B cell (primary cell): ENCODE measurements at regions not wholly inside any gene's neighbourhood (a gene's known extent, or its start where the extent isn't known, plus 50 kb on each side); places are given as distances from the start of the nearest gene placed in this dataset.

Experiments
- ATAC-seq: fragments of 200-7000 bp; cut with Tn5 transposase; one replicate; pipeline ENCODE4 v1.10.0; 2021; ENCODE audit warnings: low read depth, mild to moderate bottlenecking, moderate number of reproducible peaks, moderate library complexity
- CTCF ChIA-PET: fragments of 350-600 bp; sonication (Branson Sonifier 250); formaldehyde crosslinking; loops from one replicate; lab custom pipeline; 2021; ENCODE audit warnings: antibody characterized with exemption, inconsistent platforms; lab: Charles Lee
- POLR2A ChIA-PET: fragments of 350-600 bp; sonication (Branson Sonifier 250); formaldehyde crosslinking; loops from one replicate; lab custom pipeline; 2021; ENCODE audit warnings: antibody characterized with exemption; lab: Charles Lee
- DNase-seq: peaks from one replicate; pipeline ENCODE4 v3.0.0; 2013
- H2AFZ ChIP-seq: 2 replicates; pipeline ENCODE4 v1.6.1; 2012; ENCODE audit warnings: mild to moderate bottlenecking, low read depth, low read length; ENCODE audit not compliant: insufficient read depth, poor library complexity, severe bottlenecking
- H3K27ac ChIP-seq, 2 donors: 1 replicate in 1 of 2; 2 replicates in 1 of 2; pipeline ENCODE4 v1.5.1; 2012 to 2013; ENCODE audit warnings: low read length in 2 of 2, mild to moderate bottlenecking in 2 of 2, moderate library complexity in 1 of 2
- H3K27me3 ChIP-seq, 4 experiments: fragments of 200-600 bp in 1 of 4; sonication (generic) in 1 of 4; replicated peaks in 1 of 4; 1 replicate in 2 of 4; 2 replicates in 2 of 4; pipeline versions ENCODE4 v1.6.1 to v1.7.0; 2013 to 2016; ENCODE audit warnings: low read length in 3 of 4, mild to moderate bottlenecking in 2 of 4, mixed read lengths in 1 of 4, moderate library complexity in 1 of 4; ENCODE audit not compliant: insufficient read depth in 4 of 4, control insufficient read depth in 3 of 4; ENCODE audit errors: control extremely low read depth in 1 of 4
- H3K36me3 ChIP-seq, 2 experiments: replicated peaks in 1 of 2; 1 replicate in 1 of 2; 2 replicates in 1 of 2; pipeline versions ENCODE4 v1.6.1 to v1.7.1; 2013; ENCODE audit warnings: low read length in 1 of 2; ENCODE audit not compliant: insufficient read depth in 2 of 2, control insufficient read depth in 1 of 2; ENCODE audit errors: control extremely low read depth in 1 of 2, extremely low read depth in 1 of 2
- H3K4me1 ChIP-seq, 2 donors: fragments of 200-600 bp in 1 of 2; sonication (generic) in 1 of 2; 1 replicate in 1 of 2; 2 replicates in 1 of 2; pipeline versions ENCODE4 v1.5.1 to v1.6.1; 2013 to 2017; ENCODE audit warnings: low read length in 2 of 2; ENCODE audit not compliant: control insufficient read depth in 2 of 2, insufficient read depth in 2 of 2
- H3K4me2 ChIP-seq: replicated peaks from 2 replicates; pipeline ENCODE3; 2012; ENCODE audit warnings: mild to moderate bottlenecking, low read depth, low read length; ENCODE audit not compliant: poor library complexity, severe bottlenecking
- H3K4me3 ChIP-seq, 5 experiments: fragments of 200-600 bp in 1 of 5; sonication (generic) in 1 of 5; 1 replicate in 3 of 5; 2 replicates in 2 of 5; pipeline versions ENCODE4 v1.5.1 to v1.7.0; 2011 to 2016; ENCODE audit warnings: low read length in 4 of 5, mild to moderate bottlenecking in 4 of 5, low read depth in 2 of 5, control low read depth in 1 of 5, moderate library complexity in 1 of 5; ENCODE audit not compliant: insufficient read depth in 1 of 5; ENCODE audit errors: control extremely low read depth in 1 of 5, extremely low read depth in 1 of 5
- H3K79me2 ChIP-seq: fragments of 200-600 bp; sonication (generic); one replicate; pipeline ENCODE4 v1.6.0; 2016; ENCODE audit warnings: low read length; ENCODE audit not compliant: control insufficient read depth, insufficient read depth
- H3K9ac ChIP-seq: fragments of 200-600 bp; sonication (generic); 2 replicates; pipeline ENCODE4 v1.6.1; 2017; ENCODE audit warnings: mild to moderate bottlenecking, low read length, moderate library complexity
- H3K9me3 ChIP-seq, 3 donors: one replicate each; pipeline versions ENCODE4 v1.6.1 to v1.7.1; 2013; ENCODE audit warnings: low read length in 2 of 3; ENCODE audit not compliant: control insufficient read depth in 2 of 3, insufficient read depth in 1 of 3; ENCODE audit errors: control extremely low read depth in 1 of 3
- H4K20me1 ChIP-seq: 2 replicates; pipeline ENCODE4 v1.6.0; 2012; ENCODE audit warnings: mild to moderate bottlenecking, low read length; ENCODE audit not compliant: insufficient read depth, control insufficient read depth, poor library complexity, severe bottlenecking
- H3K27ac Mint-ChIP-seq: one replicate; pipeline ENCODE4 v1.8.0; 2021; ENCODE audit warnings: mixed read lengths
- H3K27me3 Mint-ChIP-seq: one replicate; pipeline ENCODE4 v1.8.0; 2021; ENCODE audit warnings: mixed read lengths
- H3K4me1 Mint-ChIP-seq: one replicate; pipeline ENCODE4 v1.8.0; 2021; ENCODE audit warnings: mixed read lengths
- H3K4me3 Mint-ChIP-seq: one replicate; pipeline ENCODE4 v1.8.0; 2021; ENCODE audit warnings: mixed read lengths
- H3K9me3 Mint-ChIP-seq: one replicate; pipeline ENCODE4 v1.8.0; 2022; ENCODE audit warnings: mixed read lengths; ENCODE audit not compliant: insufficient read depth
- EZH2 ChIP-seq: IDR thresholded peaks from 2 replicates; pipeline ENCODE4 v1.6.1; 2012; ENCODE audit warnings: borderline replicate concordance, low read depth, mild to moderate bottlenecking, moderate library complexity, low read length; ENCODE audit not compliant: insufficient read depth, poor library complexity, severe bottlenecking
- WGBS: methylation state at CpG from one replicate; pipeline ENCODE4 v1.1.5; 2013; ENCODE audit warnings: missing lambda C conversion rate; ENCODE audit not compliant: insufficient coverage; 5-methylcytosine and 5-hydroxymethylcytosine counted together
- intact Hi-C: fragments of 100-400 bp; cut with micrococcal nuclease; formaldehyde crosslinking; loops from one replicate; pipeline ENCODE4 v1.10.0; 2022
- TF ChIP-seq, protein P1 (sequence below): fragments of 200-600 bp; IDR thresholded peaks from one replicate; pipeline ENCODE4 v1.8.0; 2022; ENCODE audit warnings: antibody characterized with exemption, mild to moderate bottlenecking

DNA sequence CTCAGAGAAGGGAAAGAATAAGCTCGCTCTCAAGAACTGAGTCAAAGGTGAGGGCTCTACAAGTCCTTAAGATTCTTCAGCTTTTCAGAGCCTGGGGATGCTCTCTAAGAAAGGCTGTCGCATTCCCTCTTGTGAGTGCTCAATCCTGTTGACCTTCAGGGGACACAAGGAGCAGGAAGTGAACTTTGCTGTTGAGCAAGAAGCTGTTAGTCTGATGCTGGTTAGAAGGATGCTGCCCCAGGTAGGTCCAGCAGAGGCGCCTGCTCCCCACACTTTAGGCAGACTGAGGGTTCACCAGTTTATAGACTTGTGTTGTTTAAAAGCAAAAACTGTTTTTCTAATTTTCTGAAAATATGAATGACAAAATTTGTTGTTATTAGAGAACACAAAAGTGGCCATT, 125.4 kb upstream of the SPOCK3 start:
- H3K4me2 ChIP-seq, result no peak overlapping the region
- no peaks in the 10 kb centered on the region for H3K9me3 ChIP-seq
- H3K27ac Mint-ChIP-seq, result no peak overlapping the region
- H4K20me1 ChIP-seq, result no peaks in the 10 kb centered on the region
- POLR2A ChIA-PET, result no interaction called here
- H3K9me3 Mint-ChIP-seq, result no peaks in the 10 kb centered on the region
- WGBS, result 87% methylated on average over 2 of the region's 3 CpGs
- no peak for TF ChIP-seq EZH2
- TF ChIP-seq, protein P1, sequence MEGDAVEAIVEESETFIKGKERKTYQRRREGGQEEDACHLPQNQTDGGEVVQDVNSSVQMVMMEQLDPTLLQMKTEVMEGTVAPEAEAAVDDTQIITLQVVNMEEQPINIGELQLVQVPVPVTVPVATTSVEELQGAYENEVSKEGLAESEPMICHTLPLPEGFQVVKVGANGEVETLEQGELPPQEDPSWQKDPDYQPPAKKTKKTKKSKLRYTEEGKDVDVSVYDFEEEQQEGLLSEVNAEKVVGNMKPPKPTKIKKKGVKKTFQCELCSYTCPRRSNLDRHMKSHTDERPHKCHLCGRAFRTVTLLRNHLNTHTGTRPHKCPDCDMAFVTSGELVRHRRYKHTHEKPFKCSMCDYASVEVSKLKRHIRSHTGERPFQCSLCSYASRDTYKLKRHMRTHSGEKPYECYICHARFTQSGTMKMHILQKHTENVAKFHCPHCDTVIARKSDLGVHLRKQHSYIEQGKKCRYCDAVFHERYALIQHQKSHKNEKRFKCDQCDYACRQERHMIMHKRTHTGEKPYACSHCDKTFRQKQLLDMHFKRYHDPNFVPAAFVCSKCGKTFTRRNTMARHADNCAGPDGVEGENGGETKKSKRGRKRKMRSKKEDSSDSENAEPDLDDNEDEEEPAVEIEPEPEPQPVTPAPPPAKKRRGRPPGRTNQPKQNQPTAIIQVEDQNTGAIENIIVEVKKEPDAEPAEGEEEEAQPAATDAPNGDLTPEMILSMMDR, result no peak
- no peaks in the 10 kb centered on the region for H3K4me1 ChIP-seq
- ATAC-seq (no peak), DNase-seq (no peak)
- H3K27ac ChIP-seq, result no peak overlapping the region
- no peaks in the 10 kb centered on the region for H3K36me3 ChIP-seq
- no peaks in the 10 kb centered on the region for H3K27me3 Mint-ChIP-seq
- CTCF ChIA-PET, result no interaction called here
- intact Hi-C loops, result no loop called here
- no peak overlapping the region for H3K4me3 ChIP-seq
- no peak overlapping the region for H3K9ac ChIP-seq
- H3K4me1 Mint-ChIP-seq, result no peaks in the 10 kb centered on the region
- no peaks in the 10 kb centered on the region for H3K27me3 ChIP-seq
- no peaks in the 10 kb centered on the region for H3K79me2 ChIP-seq
- no peak overlapping the region for H3K4me3 Mint-ChIP-seq
- no peak overlapping the region for H2AFZ ChIP-seq

DNA sequence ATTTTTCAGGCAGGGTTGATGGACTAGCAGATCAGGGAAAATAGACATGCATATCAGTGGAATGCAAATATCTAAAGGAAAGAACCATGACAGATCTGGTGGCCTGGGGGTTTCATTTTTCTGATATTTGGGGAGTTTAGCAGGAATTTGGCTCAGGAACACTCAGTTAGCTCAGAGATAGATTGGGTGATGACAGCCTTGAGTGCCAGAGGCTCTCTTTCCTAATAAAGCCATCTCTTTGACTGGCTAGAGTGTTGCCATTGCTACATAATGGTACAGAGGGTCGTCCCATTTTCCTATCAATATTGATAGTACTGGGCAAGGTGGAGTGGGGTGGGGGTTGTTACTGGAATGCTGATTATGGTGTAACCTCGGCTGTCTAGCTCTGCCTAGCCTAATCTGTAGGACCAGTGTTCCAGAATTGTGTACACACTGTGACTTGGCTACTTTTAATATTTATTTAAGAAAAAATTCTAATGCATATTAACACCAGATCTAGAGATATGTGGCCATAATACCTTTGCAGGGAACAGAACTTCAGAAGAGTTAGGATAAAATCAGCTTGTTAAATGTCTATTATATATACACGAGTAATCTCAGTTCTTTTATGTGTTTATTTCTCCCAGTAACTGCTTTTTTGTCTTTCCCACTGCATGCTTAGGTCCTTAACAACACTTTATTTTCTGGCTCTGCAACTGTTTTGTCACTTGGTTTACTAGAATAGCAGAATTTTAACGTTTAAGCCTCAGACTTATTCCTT, 145.0 kb upstream of the SPOCK3 start:
- H3K36me3 ChIP-seq, result no peaks in the 10 kb centered on the region
- no peak overlapping the region for H3K9ac ChIP-seq
- DNase-seq (no peak), ATAC-seq (no peak)
- no peaks in the 10 kb centered on the region for H3K9me3 Mint-ChIP-seq
- POLR2A ChIA-PET, result no interaction called here
- intact Hi-C loops, result no loop called here
- H3K27ac ChIP-seq, result no peak overlapping the region
- no peaks in the 10 kb centered on the region for H3K9me3 ChIP-seq
- no peaks in the 10 kb centered on the region for H3K27me3 Mint-ChIP-seq
- no peak overlapping the region for H2AFZ ChIP-seq
- CTCF ChIA-PET, result no interaction called here
- H3K4me3 ChIP-seq, result no peak overlapping the region
- H4K20me1 ChIP-seq, result no peaks in the 10 kb centered on the region
- no peaks in the 10 kb centered on the region for H3K79me2 ChIP-seq
- TF ChIP-seq EZH2, result no peak
- TF ChIP-seq, protein P1, result no peak
- H3K27me3 ChIP-seq, result no peaks in the 10 kb centered on the region
- H3K4me1 Mint-ChIP-seq, result no peaks in the 10 kb centered on the region
- no CpG with 5 or more reads among the region's 4 CpGs for WGBS
- H3K4me2 ChIP-seq, result no peak overlapping the region
- H3K4me3 Mint-ChIP-seq, result no peak overlapping the region
- H3K4me1 ChIP-seq, result no peaks in the 10 kb centered on the region
- no peak overlapping the region for H3K27ac Mint-ChIP-seq
